Fibroblast of the aortic adventitia (primary cell): ENCODE measurements at regions not wholly inside any gene's neighbourhood (a gene's known extent, or its start where the extent isn't known, plus 50 kb on each side); places are given as distances from the start of the nearest gene placed in this dataset.
A peak's percentile ranks its signal among the peaks of the same experiment; 100 is the strongest.
"Not testable (repeated sequence)": the region's sequence is repeated elsewhere in the genome, so short reads cannot be mapped to it uniquely, and the experiment has no call there.

Source experiments
- DNase-seq: peaks from one replicate; pipeline ENCODE4 v3.0.0-alpha.2; 2010; ENCODE audit warnings: low read depth
- H3K4me3 ChIP-seq: 2 replicates; pipeline ENCODE4 v1.5.1; 2011; ENCODE audit warnings: low read depth, mild to moderate bottlenecking, control low read depth, low read length, moderate library complexity
- TF ChIP-seq, protein P1 (sequence below): IDR thresholded peaks from 2 replicates; pipeline ENCODE4 v1.5.1; 2011; ENCODE audit warnings: mild to moderate bottlenecking, low read length, control low read depth, inconsistent platforms; ENCODE audit not compliant: insufficient read depth

- TF ChIP-seq, protein P1, sequence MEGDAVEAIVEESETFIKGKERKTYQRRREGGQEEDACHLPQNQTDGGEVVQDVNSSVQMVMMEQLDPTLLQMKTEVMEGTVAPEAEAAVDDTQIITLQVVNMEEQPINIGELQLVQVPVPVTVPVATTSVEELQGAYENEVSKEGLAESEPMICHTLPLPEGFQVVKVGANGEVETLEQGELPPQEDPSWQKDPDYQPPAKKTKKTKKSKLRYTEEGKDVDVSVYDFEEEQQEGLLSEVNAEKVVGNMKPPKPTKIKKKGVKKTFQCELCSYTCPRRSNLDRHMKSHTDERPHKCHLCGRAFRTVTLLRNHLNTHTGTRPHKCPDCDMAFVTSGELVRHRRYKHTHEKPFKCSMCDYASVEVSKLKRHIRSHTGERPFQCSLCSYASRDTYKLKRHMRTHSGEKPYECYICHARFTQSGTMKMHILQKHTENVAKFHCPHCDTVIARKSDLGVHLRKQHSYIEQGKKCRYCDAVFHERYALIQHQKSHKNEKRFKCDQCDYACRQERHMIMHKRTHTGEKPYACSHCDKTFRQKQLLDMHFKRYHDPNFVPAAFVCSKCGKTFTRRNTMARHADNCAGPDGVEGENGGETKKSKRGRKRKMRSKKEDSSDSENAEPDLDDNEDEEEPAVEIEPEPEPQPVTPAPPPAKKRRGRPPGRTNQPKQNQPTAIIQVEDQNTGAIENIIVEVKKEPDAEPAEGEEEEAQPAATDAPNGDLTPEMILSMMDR: no peak
- no peak overlapping the region for H3K4me3 ChIP-seq
- DNase-seq: no peak
Measured at GRCh38 chr12:91722072-91722471, 423.6 kb downstream of the BTG1 start.

DNA sequence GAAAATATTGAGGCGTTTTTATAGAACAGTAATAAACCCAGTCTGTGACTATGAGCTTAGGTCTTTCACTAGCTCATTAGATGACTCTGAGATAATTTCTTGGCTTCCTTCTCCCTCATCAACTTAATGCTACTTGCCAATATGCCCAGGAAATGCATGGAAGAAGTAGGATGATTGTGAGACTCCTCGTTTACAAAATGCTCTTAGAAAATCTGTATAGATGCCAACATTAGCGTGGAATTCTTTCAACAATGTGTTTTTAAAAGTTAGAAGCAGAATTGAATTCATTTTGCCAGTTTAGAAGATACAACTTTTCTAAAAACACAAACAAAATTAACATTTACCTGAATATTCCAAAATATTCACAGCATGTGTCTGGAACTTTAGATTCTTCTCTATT, 424.6 kb downstream of the BTG1 start:
- TF ChIP-seq, protein P1: no peak

GRCh38 chr12:91718326-91718725, 427.3 kb downstream of the BTG1 start:
- TF ChIP-seq, protein P1: no peak
- DNase-seq: no peak
- H3K4me3 ChIP-seq: no peak overlapping the region

More for the DNA sequence above, 424.6 kb downstream of the BTG1 start:
- no peak for DNase-seq
- no peak overlapping the region for H3K4me3 ChIP-seq

- DNase-seq: no peak
- no peak overlapping the region for H3K4me3 ChIP-seq
- TF ChIP-seq, protein P1: no peak
Measured at GRCh38 chr12:91717804-91718203, 427.8 kb downstream of the BTG1 start.

DNA sequence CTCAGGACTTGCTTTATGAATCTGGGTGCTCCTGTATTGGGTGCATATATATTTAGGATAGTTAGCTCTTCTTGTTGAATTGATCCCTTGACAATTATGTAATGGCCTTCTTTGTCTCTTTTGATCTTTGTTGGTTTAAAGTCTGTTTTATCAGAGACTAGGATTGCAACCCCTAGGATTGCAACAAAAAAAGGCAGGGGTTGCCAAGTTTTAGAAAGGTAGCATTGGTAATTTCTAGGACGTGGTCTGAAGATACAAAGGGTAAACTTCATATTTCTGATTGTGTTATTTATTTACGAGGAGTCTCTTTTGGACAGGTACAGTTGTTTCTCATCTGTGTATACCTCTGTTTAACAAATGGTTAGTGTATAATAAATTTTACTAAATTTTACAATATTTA, 433.7 kb downstream of the BTG1 start:
- not testable (repeated sequence) for H3K4me3 ChIP-seq, DNase-seq

- no peak overlapping the region for H3K4me3 ChIP-seq
- no peak for DNase-seq
- TF ChIP-seq, protein P1: no peak
Measured at GRCh38 chr12:91706466-91706865, 439.2 kb downstream of the BTG1 start.

DNA sequence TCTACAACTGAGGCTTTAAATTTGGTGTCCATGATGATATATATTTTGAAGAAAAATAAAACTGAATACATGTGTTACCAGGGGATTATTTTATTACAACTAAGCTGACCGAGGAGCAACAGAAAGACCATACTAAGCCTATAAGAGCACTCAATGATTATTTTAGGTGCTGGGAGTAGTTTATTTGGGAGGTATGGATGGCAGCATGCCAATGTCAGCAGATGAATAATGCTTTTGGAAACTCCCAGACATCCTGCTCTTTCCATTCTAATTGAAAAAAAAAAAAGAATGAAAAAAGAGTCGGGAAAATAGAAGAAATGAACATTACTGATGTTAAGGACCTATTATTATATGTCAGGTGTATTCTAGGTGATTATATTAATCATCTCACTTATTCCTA, 441.2 kb downstream of the BTG1 start:
- TF ChIP-seq, protein P1: no peak
- DNase-seq: peak; percentile 59
- no peak overlapping the region for H3K4me3 ChIP-seq
